ENCODE measurements at regions not wholly inside any gene's neighbourhood (a gene's known extent, or its start where the extent isn't known, plus 50 kb on each side); places are given as distances from the start of the nearest gene placed in this dataset.

GRCh38 chr13:97631158-97631557 is 197.2 kb downstream of the RAP2A start:
- no peak for DNase-seq (ENCODE audit: low spot score)

- DNase-seq (ENCODE audit: low spot score): no peak
Measured at GRCh38 chr13:97639236-97639635, 205.3 kb downstream of the RAP2A start.

GRCh38 chr13:97640268-97640667 is 206.3 kb downstream of the RAP2A start:
- no peak for DNase-seq (ENCODE audit: low spot score)

GRCh38 chr13:97648171-97648880 is 214.4 kb downstream of the RAP2A start:
- DNase-seq (ENCODE audit: low spot score): no peak

GRCh38 chr13:97648881-97649224 is 214.9 kb downstream of the RAP2A start:
- no peak for DNase-seq (ENCODE audit: low spot score)

- DNase-seq (ENCODE audit: low spot score): no peak
Measured at GRCh38 chr13:97653443-97654140, 219.6 kb downstream of the RAP2A start.

- no peak for DNase-seq (ENCODE audit: low spot score)
Measured at GRCh38 chr13:97654236-97654635, 220.3 kb downstream of the RAP2A start.

- DNase-seq (ENCODE audit: low spot score): no peak
Measured at GRCh38 chr13:97658556-97658955, 224.6 kb downstream of the RAP2A start.

GRCh38 chr13:97659602-97660001 is 225.6 kb downstream of the RAP2A start:
- DNase-seq (ENCODE audit: low spot score): peak; percentile 57

- DNase-seq (ENCODE audit: low spot score): no peak
Measured at GRCh38 chr13:97660594-97661260, 226.8 kb downstream of the RAP2A start.

GRCh38 chr13:97686594-97686993 is 252.6 kb downstream of the RAP2A start:
- DNase-seq (ENCODE audit: low spot score): no peak

GRCh38 chr13:97692628-97693027 is 258.7 kb downstream of the RAP2A start:
- no peak for DNase-seq (ENCODE audit: low spot score)

GRCh38 chr13:97695684-97696083 is 257.8 kb upstream of the IPO5 start:
- no peak for DNase-seq (ENCODE audit: low spot score)

GRCh38 chr13:97696921-97697320 is 256.6 kb upstream of the IPO5 start:
- DNase-seq (ENCODE audit: low spot score): no peak

- DNase-seq (ENCODE audit: low spot score): no peak
Measured at GRCh38 chr13:97700306-97700848, 253.1 kb upstream of the IPO5 start.

- no peak for DNase-seq (ENCODE audit: low spot score)
Measured at GRCh38 chr13:97702614-97703013, 250.9 kb upstream of the IPO5 start.

GRCh38 chr13:97710797-97711196 is 242.7 kb upstream of the IPO5 start:
- no peak for DNase-seq (ENCODE audit: low spot score)

- no peak for DNase-seq (ENCODE audit: low spot score)
Measured at GRCh38 chr13:97712770-97713169, 240.7 kb upstream of the IPO5 start.

GRCh38 chr13:97715763-97716162 is 237.7 kb upstream of the IPO5 start:
- DNase-seq (ENCODE audit: low spot score): no peak

- DNase-seq (ENCODE audit: low spot score): no peak
Measured at GRCh38 chr13:97716746-97717145, 236.7 kb upstream of the IPO5 start.

GRCh38 chr13:97719736-97720135 is 233.7 kb upstream of the IPO5 start:
- DNase-seq (ENCODE audit: low spot score): no peak

- no peak for DNase-seq (ENCODE audit: low spot score)
Measured at GRCh38 chr13:97720896-97721295, 232.6 kb upstream of the IPO5 start.

- DNase-seq (ENCODE audit: low spot score): no peak
Measured at GRCh38 chr13:97723655-97724054, 229.8 kb upstream of the IPO5 start.
